HL-60 (cell line): ENCODE measurements at regions not wholly inside any gene's neighbourhood (a gene's known extent, or its start where the extent isn't known, plus 50 kb on each side); places are given as distances from the start of the nearest gene placed in this dataset.

ENCODE experiments used
- DNase-seq, 2 experiments: peaks; one replicate each; pipeline ENCODE4 v3.0.0-alpha.2; 2010 to 2020; ENCODE audit warnings: low read depth in 1 of 2, low spot score in 1 of 2
- H3K27ac ChIP-seq: fragments of 250-450 bp; sonication (Bioruptor Pico); replicated peaks from 2 replicates; pipeline ENCODE4 v1.5.1; 2020; ENCODE audit warnings: mild to moderate bottlenecking, moderate library complexity
- H3K27me3 ChIP-seq: fragments of 250-450 bp; sonication (Bioruptor Pico); 2 replicates; pipeline ENCODE4 v1.5.1; 2021; ENCODE audit warnings: mild to moderate bottlenecking, moderate library complexity; ENCODE audit not compliant: insufficient read depth, poor library complexity, severe bottlenecking
- H3K4me3 ChIP-seq: replicated peaks from 2 replicates; pipeline ENCODE4 v1.5.1; 2011; ENCODE audit warnings: mild to moderate bottlenecking, control low read depth, low read length; ENCODE audit not compliant: insufficient read depth
- CTCF ChIP-seq: IDR thresholded peaks from one replicate; pipeline ENCODE4 v1.5.1; 2011; ENCODE audit warnings: low read length, control low read depth, inconsistent platforms; ENCODE audit not compliant: insufficient read depth
- GABPA ChIP-seq: IDR thresholded peaks from 2 replicates; pipeline ENCODE4 v1.6.1; 2012; ENCODE audit warnings: low read depth
- POLR2AphosphoS5 ChIP-seq: IDR thresholded peaks from 2 replicates; pipeline ENCODE4 v1.6.1; 2012; ENCODE audit warnings: low read depth
- REST ChIP-seq: IDR thresholded peaks from 2 replicates; pipeline ENCODE4 v1.6.1; 2012; ENCODE audit warnings: low read depth; ENCODE audit not compliant: insufficient replicate concordance
- SPI1 ChIP-seq: IDR thresholded peaks from 2 replicates; pipeline ENCODE4 v1.6.1; 2012; ENCODE audit warnings: low read depth, mild to moderate bottlenecking, borderline replicate concordance

GRCh38 chr12:115204957-115205754, 521.2 kb upstream of the TBX3 start:
- Histone ChIP-seq H3K4me3 (no peak overlapping the region), H3K27ac (no peak overlapping the region), H3K27me3 (no peaks in the 10 kb centered on the region)
- DNase-seq = no peak
- TF ChIP-seq CTCF (no peak), REST (no peak), POLR2AphosphoS5 (no peak), GABPA (no peak), SPI1 (no peak)

GRCh38 chr12:115203701-115204100, 519.7 kb upstream of the TBX3 start:
- no peak overlapping the region for H3K27ac ChIP-seq
- H3K27me3 ChIP-seq = no peaks in the 10 kb centered on the region
- no peak for DNase-seq
- TF ChIP-seq GABPA (no peak), SPI1 (no peak), CTCF (no peak), POLR2AphosphoS5 (no peak), REST (no peak)
- H3K4me3 ChIP-seq = no peak overlapping the region

GRCh38 chr12:115201966-115202365, 518.0 kb upstream of the TBX3 start:
- Histone ChIP-seq H3K4me3 (no peak overlapping the region), H3K27ac (no peak overlapping the region), H3K27me3 (no peaks in the 10 kb centered on the region)
- DNase-seq = no peak
- TF ChIP-seq REST (no peak), CTCF (no peak), POLR2AphosphoS5 (no peak), GABPA (no peak), SPI1 (no peak)
